ENCODE measurements at regions not wholly inside any gene's neighbourhood (a gene's known extent, or its start where the extent isn't known, plus 50 kb on each side); places are given as distances from the start of the nearest gene placed in this dataset.

DNA sequence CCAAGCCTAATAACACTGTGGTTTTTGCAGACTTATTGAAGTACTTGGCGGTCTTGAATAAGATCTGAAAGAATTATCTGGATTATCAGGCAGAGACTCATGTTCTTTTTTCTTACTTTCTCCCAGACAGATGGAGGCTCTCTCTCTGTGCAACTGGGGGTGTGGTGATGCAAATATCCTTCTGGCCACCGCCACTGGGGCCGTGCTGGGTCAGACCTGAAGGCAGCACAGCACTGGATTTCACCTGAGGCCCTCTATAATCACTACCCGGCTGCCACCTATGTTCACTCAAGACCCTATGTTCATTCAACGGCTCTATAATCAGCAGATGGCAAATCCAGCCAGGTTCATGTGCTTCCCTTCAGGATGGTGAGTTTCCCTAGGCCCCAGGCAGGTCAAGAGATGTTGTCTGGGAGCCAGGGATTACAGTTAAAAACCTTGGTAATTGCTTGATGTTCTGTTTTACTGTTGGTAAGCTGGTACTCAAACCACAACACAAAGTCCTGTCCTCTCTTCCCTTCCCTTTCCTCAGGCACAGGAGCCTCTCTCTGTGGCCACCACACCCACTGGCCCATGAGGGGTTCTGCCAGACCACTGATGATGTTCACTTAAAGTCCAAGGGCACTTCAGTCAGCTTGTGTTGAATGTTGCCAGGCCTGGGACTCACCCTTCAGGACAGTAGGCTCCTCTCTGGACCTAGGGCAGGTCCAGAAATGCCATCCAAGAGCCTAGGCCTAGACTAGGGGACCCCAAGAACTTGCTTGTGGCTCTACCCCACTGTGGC lies 205.3 kb upstream of the GCFC2 start:
- Histone ChIP-seq H3K79me2 (ENCODE audit: insufficient read depth) (no peaks in the 10 kb centered on the region), H3K27me3 (ENCODE audit: insufficient read depth) (no peaks in the 10 kb centered on the region), H3K4me1 (ENCODE audit: control insufficient read depth in 1 of 2, insufficient read depth in 2 of 2, low read depth in 1 of 2, low read length in 1 of 2) (no peaks in the 10 kb centered on the region), H4K20me1 (ENCODE audit: insufficient read depth) (no peaks in the 10 kb centered on the region), H3K9me3 (no peaks in the 10 kb centered on the region), H3K9me2 (no peaks in the 10 kb centered on the region), H3K4me3 (ENCODE audit: low read depth in 2 of 2, low read length in 1 of 2) (no peak overlapping the region), H3K27ac (ENCODE audit: low read depth in 2 of 2, low read length in 1 of 2) (no peak overlapping the region), H2AFZ (ENCODE audit: low read depth) (no peak overlapping the region), H3K4me2 (no peak overlapping the region), H3K36me3 (replicated peaks in 1 of 2; ENCODE audit: control insufficient read depth in 1 of 2, insufficient read depth in 2 of 2, low read length in 1 of 2) (no peaks in the 10 kb centered on the region), H3F3A (replicated peaks; ENCODE audit: insufficient read depth) (no peaks in the 10 kb centered on the region), H3K9ac (no peak overlapping the region)
- 12% methylated on average over 4 of the region's 5 CpGs for WGBS (ENCODE audit: low lambda C conversion rate)
- DNase-seq, result no peak
- TF ChIP-seq, protein P1, sequence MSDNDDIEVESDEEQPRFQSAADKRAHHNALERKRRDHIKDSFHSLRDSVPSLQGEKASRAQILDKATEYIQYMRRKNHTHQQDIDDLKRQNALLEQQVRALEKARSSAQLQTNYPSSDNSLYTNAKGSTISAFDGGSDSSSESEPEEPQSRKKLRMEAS (IDR thresholded peaks at IDR 0.05; ENCODE audit: low read depth), result no peak
- TF ChIP-seq FOSL2 (IDR thresholded peaks at IDR 0.05; ENCODE audit: borderline replicate concordance, low read depth) (no peak), RXRA (IDR thresholded peaks at IDR 0.05; ENCODE audit: borderline replicate concordance, low read depth) (no peak), RCOR1 (IDR thresholded peaks at IDR 0.05; ENCODE audit: low read length) (no peak), TEAD4 (IDR thresholded peaks at IDR 0.05; ENCODE audit: borderline replicate concordance, insufficient read depth) (no peak)
- ChIA-PET POLR2A (no interaction called here), CTCF (no interaction called here)

DNA sequence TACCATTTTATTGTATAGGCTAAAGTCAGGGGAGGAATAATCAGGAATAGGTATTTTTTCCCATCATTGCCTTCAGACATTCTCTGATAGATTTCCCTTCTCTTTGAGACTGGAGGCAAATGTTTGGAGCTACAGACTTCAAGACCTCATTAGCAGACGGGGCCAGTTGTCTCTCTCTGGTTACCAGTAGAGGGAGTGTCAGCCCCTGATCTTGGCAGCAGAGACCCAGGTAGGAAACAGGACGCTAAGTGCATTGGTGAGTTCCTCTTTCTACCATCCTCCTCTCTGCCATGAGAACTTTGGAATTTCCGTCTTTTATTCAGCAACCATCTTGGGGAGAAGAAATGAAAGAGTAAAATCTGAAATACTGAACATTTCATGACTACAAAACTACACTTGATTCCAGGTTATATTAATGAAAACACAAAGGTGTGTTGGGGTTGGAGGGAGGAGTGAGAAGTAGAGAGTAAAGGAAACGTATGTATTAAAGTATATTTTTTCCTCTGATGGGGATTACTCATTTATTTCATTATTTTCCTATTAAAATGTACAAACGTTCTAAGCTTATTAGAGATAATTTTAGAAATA lies 186.2 kb upstream of the GCFC2 start:
- WGBS (ENCODE audit: low lambda C conversion rate), result 27% methylated on average over 5 of the region's 5 CpGs
- ChIA-PET POLR2A (no interaction called here), CTCF (interaction anchor here (0.6 to 1.0 kb wide), 2 partner anchors 11 to 386 kb away, joined by 3 read pairs; no protein-coding TSS in a partner anchor)

More for the DNA sequence above, 186.2 kb upstream of the GCFC2 start:
- Histone ChIP-seq H3K27me3 (ENCODE audit: insufficient read depth) (no peaks in the 10 kb centered on the region), H3K27ac (ENCODE audit: low read depth in 2 of 2, low read length in 1 of 2) (no peak overlapping the region), H3K9me3 (no peaks in the 10 kb centered on the region), H4K20me1 (ENCODE audit: insufficient read depth) (no peaks in the 10 kb centered on the region), H3K36me3 (replicated peaks in 1 of 2; ENCODE audit: control insufficient read depth in 1 of 2, insufficient read depth in 2 of 2, low read length in 1 of 2) (no peaks in the 10 kb centered on the region), H3K4me1 (ENCODE audit: control insufficient read depth in 1 of 2, insufficient read depth in 2 of 2, low read depth in 1 of 2, low read length in 1 of 2) (no peaks in the 10 kb centered on the region), H3K9me2 (no peaks in the 10 kb centered on the region), H3K9ac (no peak overlapping the region), H3K4me2 (no peak overlapping the region), H2AFZ (ENCODE audit: low read depth) (no peak overlapping the region), H3F3A (replicated peaks; ENCODE audit: insufficient read depth) (no peaks in the 10 kb centered on the region), H3K4me3 (ENCODE audit: low read depth in 2 of 2, low read length in 1 of 2) (no peak overlapping the region), H3K79me2 (ENCODE audit: insufficient read depth) (no peaks in the 10 kb centered on the region)
- peak; percentile 51 for TF ChIP-seq CTCF (IDR thresholded peaks at IDR 0.05)
- TF ChIP-seq USF1 (IDR thresholded peaks at IDR 0.05; ENCODE audit: borderline replicate concordance, low read depth), result no peak
- TF ChIP-seq RAD21 (IDR thresholded peaks at IDR 0.05; ENCODE audit: low read length), result peak; percentile 45
- peak; percentile 35 for DNase-seq
